ENCODE measurements at regions not wholly inside any gene's neighbourhood (a gene's known extent, or its start where the extent isn't known, plus 50 kb on each side); places are given as distances from the start of the nearest gene placed in this dataset.

- H3K4me3 ChIP-seq (replicated peaks; ENCODE audit: low read depth, low read length), result no peak overlapping the region
- no peak for TF ChIP-seq CTCF (IDR thresholded peaks at IDR 0.05; ENCODE audit: low read depth, low read length, missing control alignments)
- DNase-seq (ENCODE audit: extremely low read depth, low read depth), result no peak
Observed at GRCh38 chr3:82137050-82137449, 375.6 kb upstream of the GBE1 start.

GRCh38 chr3:82133070-82133606 lies 371.7 kb upstream of the GBE1 start:
- peak; percentile 82 for TF ChIP-seq CTCF (IDR thresholded peaks at IDR 0.05; ENCODE audit: low read depth, low read length, missing control alignments)
- no peak overlapping the region for H3K4me3 ChIP-seq (replicated peaks; ENCODE audit: low read depth, low read length)
- peak; percentile 33 for DNase-seq (ENCODE audit: extremely low read depth, low read depth)

GRCh38 chr3:82132210-82133069 lies 371.0 kb upstream of the GBE1 start:
- DNase-seq (ENCODE audit: extremely low read depth, low read depth), result no peak
- no peak overlapping the region for H3K4me3 ChIP-seq (replicated peaks; ENCODE audit: low read depth, low read length)
- TF ChIP-seq CTCF (IDR thresholded peaks at IDR 0.05; ENCODE audit: low read depth, low read length, missing control alignments), result no peak

GRCh38 chr3:82130046-82130445 lies 368.6 kb upstream of the GBE1 start:
- no peak for DNase-seq (ENCODE audit: extremely low read depth, low read depth)
- no peak overlapping the region for H3K4me3 ChIP-seq (replicated peaks; ENCODE audit: low read depth, low read length)
- no peak for TF ChIP-seq CTCF (IDR thresholded peaks at IDR 0.05; ENCODE audit: low read depth, low read length, missing control alignments)

- no peak for TF ChIP-seq CTCF (IDR thresholded peaks at IDR 0.05; ENCODE audit: low read depth, low read length, missing control alignments)
- DNase-seq (ENCODE audit: extremely low read depth, low read depth), result no peak
- H3K4me3 ChIP-seq (replicated peaks; ENCODE audit: low read depth, low read length), result no peak overlapping the region
Observed at GRCh38 chr3:82129221-82129801, 367.9 kb upstream of the GBE1 start.

- H3K4me3 ChIP-seq (replicated peaks; ENCODE audit: low read depth, low read length), result no peak overlapping the region
- no peak for DNase-seq (ENCODE audit: extremely low read depth, low read depth)
- TF ChIP-seq CTCF (IDR thresholded peaks at IDR 0.05; ENCODE audit: low read depth, low read length, missing control alignments), result no peak
Observed at GRCh38 chr3:82128271-82128670, 366.8 kb upstream of the GBE1 start.

Data from HFF-Myc (cell line).